CD4-positive, alpha-beta T cell (primary cell): ENCODE measurements at regions not wholly inside any gene's neighbourhood (a gene's known extent, or its start where the extent isn't known, plus 50 kb on each side); places are given as distances from the start of the nearest gene placed in this dataset.

Experiments
- ATAC-seq: fragments of 200-7000 bp; cut with Tn5 transposase; one replicate; pipeline ENCODE4 v1.10.0; 2022; ENCODE audit warnings: mild to moderate bottlenecking; ENCODE audit not compliant: poor library complexity
- CTCF ChIA-PET: fragments of 350-600 bp; sonication (Branson Sonifier 250); formaldehyde crosslinking; loops from one replicate; lab custom pipeline; 2021; ENCODE audit warnings: antibody characterized with exemption, inconsistent platforms; lab: Charles Lee
- POLR2A ChIA-PET: fragments of 350-600 bp; sonication (Branson Sonifier 250); formaldehyde crosslinking; loops from one replicate; lab custom pipeline; 2021; ENCODE audit warnings: antibody characterized with exemption, inconsistent platforms; lab: Charles Lee
- DNase-seq, 14 experiments: peaks; one replicate each; pipeline ENCODE4 v3.0.0-alpha.2; 2013 to 2020; ENCODE audit warnings: mixed read lengths in 2 of 14
- H3K27ac ChIP-seq, 2 donors: one replicate each; pipeline versions ENCODE4 v1.5.1 to v1.7.0; 2013; ENCODE audit warnings: low read length in 2 of 2, low read depth in 1 of 2, mild to moderate bottlenecking in 1 of 2
- H3K27me3 ChIP-seq, 2 experiments: 1 replicate in 1 of 2; 2 replicates in 1 of 2; pipeline versions ENCODE4 v1.6.1 to v1.7.0; 2013; ENCODE audit warnings: low read length in 2 of 2, control low read depth in 1 of 2, mild to moderate bottlenecking in 1 of 2, moderate library complexity in 1 of 2; ENCODE audit not compliant: insufficient read depth in 2 of 2, control insufficient read depth in 1 of 2
- H3K36me3 ChIP-seq: one replicate; pipeline ENCODE4 v1.6.1; 2013; ENCODE audit warnings: low read length, control low read depth; ENCODE audit not compliant: insufficient read depth
- H3K4me1 ChIP-seq: one replicate; pipeline ENCODE4 v1.6.1; 2013; ENCODE audit warnings: low read length, control low read depth; ENCODE audit not compliant: insufficient read depth
- H3K4me3 ChIP-seq: one replicate; pipeline ENCODE4 v1.5.1; 2013; ENCODE audit warnings: mild to moderate bottlenecking, low read length, moderate library complexity
- H3K9me3 ChIP-seq, 2 experiments: 1 replicate in 1 of 2; 2 replicates in 1 of 2; pipeline versions ENCODE4 v1.6.1 to v1.7.0; 2013; ENCODE audit warnings: low read length in 2 of 2, mild to moderate bottlenecking in 2 of 2, control low read depth in 1 of 2, moderate library complexity in 1 of 2; ENCODE audit not compliant: control insufficient read depth in 1 of 2, insufficient read depth in 1 of 2
- H3K27ac Mint-ChIP-seq: one replicate; pipeline ENCODE4 v1.8.0; 2020; ENCODE audit warnings: mixed read lengths
- H3K27me3 Mint-ChIP-seq: one replicate; pipeline ENCODE4 v1.8.0; 2021; ENCODE audit warnings: mixed read lengths
- H3K36me3 Mint-ChIP-seq: one replicate; pipeline ENCODE4 v1.8.0; 2021; ENCODE audit warnings: low read depth, mixed read lengths
- H3K4me1 Mint-ChIP-seq: one replicate; pipeline ENCODE4 v1.8.0; 2021; ENCODE audit warnings: low read depth, mixed read lengths
- H3K4me3 Mint-ChIP-seq: one replicate; pipeline ENCODE4 v1.8.0; 2020; ENCODE audit warnings: mild to moderate bottlenecking, mixed read lengths
- H3K9me3 Mint-ChIP-seq: one replicate; pipeline ENCODE4 v1.8.0; 2020; ENCODE audit warnings: mixed read lengths
- intact Hi-C, 2 experiments: fragments of 100-400 bp; cut with DNase I in 1 of 2; cut with micrococcal nuclease in 1 of 2; formaldehyde crosslinking; loops; one replicate each; pipeline versions ENCODE4 v1.15.1 to v1.9.0; 2023 to 2025; cut with DNase I, micrococcal nuclease
- TF ChIP-seq, protein P1 (sequence below): fragments of 200-600 bp; IDR thresholded peaks from one replicate; pipeline ENCODE4 v1.8.0; 2022; ENCODE audit warnings: antibody characterized with exemption, mild to moderate bottlenecking

DNA sequence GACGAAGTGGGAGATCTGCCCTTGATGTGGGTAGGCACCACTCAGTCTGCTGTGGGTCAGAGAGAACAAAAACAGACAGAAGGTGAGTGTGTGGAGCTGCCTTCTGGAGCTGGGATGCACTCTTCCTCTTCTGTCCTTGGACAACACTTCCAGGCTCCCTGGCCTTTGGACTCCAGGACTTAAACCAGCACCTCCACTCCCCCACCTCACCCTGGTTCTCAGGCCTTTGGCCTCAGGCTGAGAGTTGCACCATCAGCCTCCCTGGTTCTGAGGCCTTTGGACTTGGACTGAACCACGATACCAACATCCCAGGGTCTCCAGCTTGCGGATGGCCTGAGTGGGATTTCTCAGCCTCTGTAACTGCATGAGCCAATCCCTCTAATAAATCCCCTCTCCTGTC lies 68.1 kb upstream of the STUM start:
- no peak overlapping the region for H3K4me3 Mint-ChIP-seq
- H3K36me3 Mint-ChIP-seq, result no peaks in the 10 kb centered on the region
- TF ChIP-seq, protein P1, sequence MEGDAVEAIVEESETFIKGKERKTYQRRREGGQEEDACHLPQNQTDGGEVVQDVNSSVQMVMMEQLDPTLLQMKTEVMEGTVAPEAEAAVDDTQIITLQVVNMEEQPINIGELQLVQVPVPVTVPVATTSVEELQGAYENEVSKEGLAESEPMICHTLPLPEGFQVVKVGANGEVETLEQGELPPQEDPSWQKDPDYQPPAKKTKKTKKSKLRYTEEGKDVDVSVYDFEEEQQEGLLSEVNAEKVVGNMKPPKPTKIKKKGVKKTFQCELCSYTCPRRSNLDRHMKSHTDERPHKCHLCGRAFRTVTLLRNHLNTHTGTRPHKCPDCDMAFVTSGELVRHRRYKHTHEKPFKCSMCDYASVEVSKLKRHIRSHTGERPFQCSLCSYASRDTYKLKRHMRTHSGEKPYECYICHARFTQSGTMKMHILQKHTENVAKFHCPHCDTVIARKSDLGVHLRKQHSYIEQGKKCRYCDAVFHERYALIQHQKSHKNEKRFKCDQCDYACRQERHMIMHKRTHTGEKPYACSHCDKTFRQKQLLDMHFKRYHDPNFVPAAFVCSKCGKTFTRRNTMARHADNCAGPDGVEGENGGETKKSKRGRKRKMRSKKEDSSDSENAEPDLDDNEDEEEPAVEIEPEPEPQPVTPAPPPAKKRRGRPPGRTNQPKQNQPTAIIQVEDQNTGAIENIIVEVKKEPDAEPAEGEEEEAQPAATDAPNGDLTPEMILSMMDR, result no peak
- H3K9me3 Mint-ChIP-seq, result no peaks in the 10 kb centered on the region
- Histone ChIP-seq H3K4me1 (peaks cover 4% of the 10 kb centered on the region), H3K27me3 (peaks cover 16% of the 10 kb centered on the region in 2 experiments), H3K36me3 (no peaks in the 10 kb centered on the region), H3K9me3 (peaks cover 0 to 7% of the 10 kb centered on the region in 2 experiments), H3K27ac (no peak overlapping the region), H3K4me3 (no peak overlapping the region)
- intact Hi-C loops, result no loop called here
- H3K27me3 Mint-ChIP-seq, result peaks cover 34% of the 10 kb centered on the region
- ChIA-PET POLR2A (no interaction called here), CTCF (no interaction called here)
- peaks cover under 1% of the 10 kb centered on the region for H3K4me1 Mint-ChIP-seq
- no peak overlapping the region for H3K27ac Mint-ChIP-seq
- DNase-seq (no peak), ATAC-seq (no peak)

GRCh38 chr1:226481133-226481532 lies 67.4 kb upstream of the STUM start:
- Mint-ChIP-seq H3K36me3 (no peaks in the 10 kb centered on the region), H3K4me3 (no peak overlapping the region), H3K27me3 (peaks cover 40% of the 10 kb centered on the region), H3K4me1 (peaks cover 6% of the 10 kb centered on the region), H3K27ac (no peak overlapping the region), H3K9me3 (no peaks in the 10 kb centered on the region)
- intact Hi-C loops, result no loop called here
- ATAC-seq, result no peak
- TF ChIP-seq, protein P1, result no peak
- peaks cover 9% of the 10 kb centered on the region for H3K4me1 ChIP-seq
- ChIA-PET POLR2A (no interaction called here), CTCF (no interaction called here)
- peaks cover 0 to 7% of the 10 kb centered on the region in 2 experiments for H3K9me3 ChIP-seq
- no peaks in the 10 kb centered on the region for H3K36me3 ChIP-seq
- DNase-seq, result no peak
- peaks cover 16% of the 10 kb centered on the region in 2 experiments for H3K27me3 ChIP-seq
- H3K4me3 ChIP-seq, result no peak overlapping the region
- H3K27ac ChIP-seq, result no peak overlapping the region

DNA sequence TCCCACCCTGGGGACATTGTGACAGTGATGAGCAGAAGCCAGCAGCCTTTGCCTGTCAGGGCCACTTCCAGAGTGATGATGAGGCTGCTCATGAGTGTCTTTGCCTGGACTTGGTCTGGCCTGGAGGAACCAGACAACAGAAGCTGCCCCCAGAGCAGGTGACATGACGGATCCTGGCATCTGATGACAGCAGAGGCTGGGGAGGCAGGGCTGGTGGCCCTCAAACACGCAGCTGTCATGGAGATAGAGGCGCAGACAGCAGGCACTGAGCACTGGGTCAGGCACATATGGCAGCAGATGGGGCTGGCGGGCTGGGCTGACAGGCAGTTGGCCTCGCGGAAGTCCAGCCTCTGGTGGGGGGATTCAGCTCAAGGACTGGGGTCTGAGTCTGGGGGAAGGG lies 66.4 kb upstream of the STUM start:
- peaks cover 17% of the 10 kb centered on the region for H3K4me1 Mint-ChIP-seq
- no peak overlapping the region for H3K4me3 Mint-ChIP-seq
- H3K36me3 Mint-ChIP-seq, result no peaks in the 10 kb centered on the region
- no peak for DNase-seq
- H3K27ac Mint-ChIP-seq, result no peak overlapping the region
- intact Hi-C loops, result no loop called here
- TF ChIP-seq, protein P1, result no peak
- H3K36me3 ChIP-seq, result no peaks in the 10 kb centered on the region
- CTCF ChIA-PET, result interaction anchor here (0.6 kb wide), 1 partner anchor 366 kb away, joined by 3 read pairs; no protein-coding TSS in a partner anchor
- POLR2A ChIA-PET, result no interaction called here
- H3K27ac ChIP-seq, result no peak overlapping the region
- peaks cover 9% of the 10 kb centered on the region for H3K4me1 ChIP-seq
- peaks cover 16% of the 10 kb centered on the region in 2 experiments for H3K27me3 ChIP-seq
- H3K9me3 Mint-ChIP-seq, result no peaks in the 10 kb centered on the region
- no peak for ATAC-seq
- H3K27me3 Mint-ChIP-seq, result peaks cover 49% of the 10 kb centered on the region
- H3K9me3 ChIP-seq, result peaks cover 0 to 7% of the 10 kb centered on the region in 2 experiments
- no peak overlapping the region for H3K4me3 ChIP-seq
